Upper lobe of left lung (tissue), 4 donors: ENCODE measurements at regions not wholly inside any gene's neighbourhood (a gene's known extent, or its start where the extent isn't known, plus 50 kb on each side); places are given as distances from the start of the nearest gene placed in this dataset.

Experiments used
- CTCF ChIP-seq, 6 experiments: fragments of 450-650 bp in 4 of 6; fragments of 200-600 bp in 2 of 6; sonication (generic) in 2 of 6; IDR thresholded peaks; one replicate each; pipeline ENCODE4 v1.5.1; 2016 to 2019; ENCODE audit warnings: antibody characterized with exemption in 6 of 6
- EP300 ChIP-seq, 4 donors: sonication (generic); formaldehyde crosslinking; IDR thresholded peaks; one replicate each; pipeline ENCODE4 v1.5.1; 2017; ENCODE audit warnings: antibody characterized with exemption in 4 of 4, control low read depth in 2 of 4
- POLR2AphosphoS5 ChIP-seq, 2 donors: sonication (generic); formaldehyde crosslinking; IDR thresholded peaks; one replicate each; pipeline ENCODE4 v1.5.1; 2017; ENCODE audit warnings: antibody characterized with exemption in 2 of 2

GRCh38 chr4:55216863-55217635, 91.7 kb upstream of the KDR start:
- TF ChIP-seq CTCF (IDR thresholded peaks at IDR 0.05) = no peak
- TF ChIP-seq POLR2AphosphoS5 (IDR thresholded peaks at IDR 0.05) = no peak
- no peak for TF ChIP-seq EP300 (IDR thresholded peaks at IDR 0.05)
